Mesothelial cell of epicardium (in vitro differentiated cells): ENCODE measurements at regions not wholly inside any gene's neighbourhood (a gene's known extent, or its start where the extent isn't known, plus 50 kb on each side); places are given as distances from the start of the nearest gene placed in this dataset.

Experiments used
- DNase-seq, 2 experiments: peaks; one replicate each; pipeline ENCODE4 v3.0.0; 2021; ENCODE audit warnings: low spot score in 2 of 2; ENCODE audit not compliant: unreplicated experiment in 2 of 2
- H3K27ac Mint-ChIP-seq: 2 replicates; pipeline ENCODE4 v1.8.0; 2021; ENCODE audit warnings: mixed read lengths
- H3K27me3 Mint-ChIP-seq: 2 replicates; pipeline ENCODE4 v1.8.0; 2021; ENCODE audit warnings: low read depth, mixed read lengths
- H3K36me3 Mint-ChIP-seq: 2 replicates; pipeline ENCODE4 v1.8.0; 2021; ENCODE audit warnings: mixed read lengths
- H3K4me1 Mint-ChIP-seq: 2 replicates; pipeline ENCODE4 v1.8.0; 2021; ENCODE audit warnings: mixed read lengths
- H3K4me3 Mint-ChIP-seq: 2 replicates; pipeline ENCODE4 v1.8.0; 2021; ENCODE audit warnings: mild to moderate bottlenecking, moderate library complexity, mixed read lengths
- H3K9me3 Mint-ChIP-seq: 2 replicates; pipeline ENCODE4 v1.8.0; 2021; ENCODE audit warnings: mixed read lengths
- TF ChIP-seq, protein P1 (sequence below): fragments of 200-600 bp; sonication (generic); IDR thresholded peaks from one replicate; pipeline ENCODE4 v1.5.0; 2021; ENCODE audit warnings: antibody characterized with exemption; ENCODE audit not compliant: unreplicated experiment

- H3K4me1 Mint-ChIP-seq, result peaks cover 26% of the 10 kb centered on the region
- DNase-seq, result no peak
- H3K36me3 Mint-ChIP-seq, result no peaks in the 10 kb centered on the region
- H3K4me3 Mint-ChIP-seq, result no peak overlapping the region
- TF ChIP-seq, protein P1, sequence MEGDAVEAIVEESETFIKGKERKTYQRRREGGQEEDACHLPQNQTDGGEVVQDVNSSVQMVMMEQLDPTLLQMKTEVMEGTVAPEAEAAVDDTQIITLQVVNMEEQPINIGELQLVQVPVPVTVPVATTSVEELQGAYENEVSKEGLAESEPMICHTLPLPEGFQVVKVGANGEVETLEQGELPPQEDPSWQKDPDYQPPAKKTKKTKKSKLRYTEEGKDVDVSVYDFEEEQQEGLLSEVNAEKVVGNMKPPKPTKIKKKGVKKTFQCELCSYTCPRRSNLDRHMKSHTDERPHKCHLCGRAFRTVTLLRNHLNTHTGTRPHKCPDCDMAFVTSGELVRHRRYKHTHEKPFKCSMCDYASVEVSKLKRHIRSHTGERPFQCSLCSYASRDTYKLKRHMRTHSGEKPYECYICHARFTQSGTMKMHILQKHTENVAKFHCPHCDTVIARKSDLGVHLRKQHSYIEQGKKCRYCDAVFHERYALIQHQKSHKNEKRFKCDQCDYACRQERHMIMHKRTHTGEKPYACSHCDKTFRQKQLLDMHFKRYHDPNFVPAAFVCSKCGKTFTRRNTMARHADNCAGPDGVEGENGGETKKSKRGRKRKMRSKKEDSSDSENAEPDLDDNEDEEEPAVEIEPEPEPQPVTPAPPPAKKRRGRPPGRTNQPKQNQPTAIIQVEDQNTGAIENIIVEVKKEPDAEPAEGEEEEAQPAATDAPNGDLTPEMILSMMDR, result no peak
- no peaks in the 10 kb centered on the region for H3K27me3 Mint-ChIP-seq
- no peaks in the 10 kb centered on the region for H3K9me3 Mint-ChIP-seq
- H3K27ac Mint-ChIP-seq, result no peak overlapping the region
Observed at GRCh38 chr12:92299344-92299743, 153.7 kb upstream of the BTG1 start.

DNA sequence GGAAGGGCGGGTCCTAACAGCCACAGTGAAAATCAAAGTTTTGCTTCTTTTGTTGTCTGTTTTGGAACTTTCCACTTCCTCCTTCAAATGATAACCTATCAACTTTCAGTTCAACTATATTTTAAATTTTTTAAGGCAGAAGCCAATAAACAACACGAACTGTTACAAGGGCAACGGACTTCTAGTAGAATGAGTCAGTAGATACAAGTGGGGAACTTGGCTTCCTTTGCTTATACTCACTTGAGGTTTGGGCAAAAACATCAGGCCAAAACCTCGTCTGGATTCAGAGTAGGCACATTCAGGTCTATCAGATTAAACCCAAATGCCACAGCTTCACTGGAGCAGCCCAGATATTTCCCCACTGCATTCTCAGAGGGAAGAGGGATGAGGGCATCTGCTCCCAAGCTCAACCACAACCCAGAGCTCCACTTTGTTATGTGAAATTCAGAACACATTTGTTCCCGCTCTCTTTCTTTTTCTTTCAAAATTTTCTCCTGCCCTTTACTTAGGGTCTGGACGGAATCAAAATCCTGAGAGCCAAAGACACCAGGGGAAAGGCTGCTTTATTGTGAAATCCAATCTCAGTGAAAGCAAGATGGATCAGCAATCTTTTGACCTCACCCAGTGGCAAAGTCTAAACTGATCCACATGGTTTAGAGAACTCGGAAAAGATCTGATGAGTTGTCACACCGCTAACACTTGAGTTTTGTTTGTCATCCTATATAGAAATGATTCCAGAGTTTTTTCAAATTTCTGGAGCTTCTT is 152.5 kb upstream of the BTG1 start:
- Mint-ChIP-seq H3K4me1 (peaks cover 18% of the 10 kb centered on the region), H3K27me3 (no peaks in the 10 kb centered on the region), H3K36me3 (no peaks in the 10 kb centered on the region), H3K4me3 (no peak overlapping the region), H3K9me3 (no peaks in the 10 kb centered on the region), H3K27ac (no peak overlapping the region)
- TF ChIP-seq, protein P1, result no peak
- no peak for DNase-seq

DNA sequence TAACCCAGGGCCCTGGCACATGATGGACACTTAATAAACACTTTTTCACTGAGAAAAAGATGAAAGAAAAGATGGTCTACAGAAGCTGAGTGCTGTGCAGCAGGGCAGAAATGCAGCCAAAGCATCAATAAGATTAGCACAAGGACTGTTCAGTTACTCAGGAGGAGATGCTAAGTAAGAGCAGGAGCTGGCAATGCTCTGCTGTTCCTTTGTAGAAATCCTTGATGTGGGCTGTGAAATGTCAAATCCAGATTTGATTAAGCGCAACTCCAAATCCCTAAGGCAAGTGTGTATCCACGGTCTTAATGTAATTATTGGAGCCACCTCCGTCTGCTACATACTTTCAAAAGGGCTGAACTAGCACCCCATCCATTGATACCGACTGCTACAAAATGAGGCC is 151.8 kb upstream of the BTG1 start:
- Mint-ChIP-seq H3K4me3 (no peak overlapping the region), H3K36me3 (no peaks in the 10 kb centered on the region), H3K27me3 (no peaks in the 10 kb centered on the region), H3K9me3 (peaks cover under 1% of the 10 kb centered on the region), H3K4me1 (peaks cover 13% of the 10 kb centered on the region), H3K27ac (no peak overlapping the region)
- TF ChIP-seq, protein P1, result no peak
- DNase-seq, result no peak

DNA sequence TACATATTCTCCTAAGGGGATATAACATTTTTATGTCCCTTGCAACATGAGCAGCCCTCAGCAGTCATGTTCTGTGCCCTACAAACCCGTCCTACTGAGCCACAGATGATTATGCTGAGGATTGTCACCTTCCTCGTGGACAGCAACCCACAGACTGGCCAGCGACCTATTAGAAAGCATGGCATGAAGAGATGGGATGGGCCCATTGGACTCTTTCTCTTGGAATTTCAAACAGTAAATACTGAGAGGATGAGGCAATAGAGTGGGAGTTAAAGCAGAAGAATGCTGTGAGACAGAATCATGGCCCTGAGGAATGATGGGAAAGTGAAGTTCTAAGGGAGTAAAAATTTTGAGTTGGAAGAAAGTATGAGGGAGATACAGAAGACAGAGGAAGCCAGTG is 149.9 kb upstream of the BTG1 start:
- H3K36me3 Mint-ChIP-seq, result no peaks in the 10 kb centered on the region
- TF ChIP-seq, protein P1, result no peak
- peaks cover 4% of the 10 kb centered on the region for H3K9me3 Mint-ChIP-seq
- DNase-seq, result no peak
- peaks cover 21% of the 10 kb centered on the region for H3K4me1 Mint-ChIP-seq
- no peak overlapping the region for H3K27ac Mint-ChIP-seq
- H3K27me3 Mint-ChIP-seq, result no peaks in the 10 kb centered on the region
- H3K4me3 Mint-ChIP-seq, result no peak overlapping the region

DNA sequence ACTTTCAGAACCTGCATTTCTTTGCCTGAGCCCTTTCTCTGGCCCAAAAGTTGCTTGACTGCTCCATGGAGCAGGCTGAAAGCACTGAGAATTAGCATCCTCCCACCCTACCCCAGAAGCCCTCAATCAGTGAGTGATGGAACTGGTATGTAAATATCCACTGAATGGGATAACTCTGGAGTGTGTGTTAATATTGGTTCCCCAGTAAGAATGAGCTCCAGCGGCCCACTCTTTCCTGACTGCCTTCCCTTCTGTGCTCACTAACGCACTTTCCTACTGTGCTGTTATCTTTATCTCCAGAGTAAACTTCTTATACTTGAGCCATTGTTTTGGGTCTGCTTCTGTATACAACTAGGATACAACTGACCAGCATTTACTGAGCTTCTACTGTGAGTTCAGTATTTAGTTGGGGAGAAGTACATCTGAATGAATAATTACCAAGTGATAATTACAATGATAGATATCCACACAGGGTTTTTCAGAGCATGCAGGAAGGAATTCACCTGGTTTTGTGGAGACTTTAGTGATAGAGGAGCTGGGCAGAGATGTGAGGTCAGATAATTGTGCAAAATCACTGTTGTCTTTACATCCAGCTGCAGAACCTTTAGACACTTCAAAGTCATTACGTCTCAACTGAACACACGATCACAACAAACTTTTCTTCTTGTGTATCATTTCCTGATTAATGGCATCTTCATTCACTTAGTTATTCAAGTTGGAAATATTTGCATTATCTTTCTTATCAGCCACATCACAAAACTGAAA is 149.2 kb upstream of the BTG1 start:
- H3K9me3 Mint-ChIP-seq, result peaks cover 4% of the 10 kb centered on the region
- H3K27ac Mint-ChIP-seq, result no peak overlapping the region
- H3K36me3 Mint-ChIP-seq, result no peaks in the 10 kb centered on the region
- peaks cover 28% of the 10 kb centered on the region for H3K4me1 Mint-ChIP-seq
- DNase-seq, result no peak
- TF ChIP-seq, protein P1, result no peak
- H3K27me3 Mint-ChIP-seq, result no peaks in the 10 kb centered on the region
- no peak overlapping the region for H3K4me3 Mint-ChIP-seq
